H9 (cell line): ENCODE measurements at regions not wholly inside any gene's neighbourhood (a gene's known extent, or its start where the extent isn't known, plus 50 kb on each side); places are given as distances from the start of the nearest gene placed in this dataset.

ENCODE experiments used
- DNase-seq: peaks from one replicate; pipeline ENCODE4 v3.0.0-alpha.2; 2017
- H2AFZ ChIP-seq: one replicate; pipeline ENCODE4 v1.6.1; 2013; ENCODE audit warnings: mild to moderate bottlenecking, low read length, control low read depth, moderate library complexity
- H2AK5ac ChIP-seq: 2 replicates; pipeline ENCODE4 v1.6.1; 2013; ENCODE audit warnings: low read length, control low read depth, mixed read lengths; ENCODE audit not compliant: insufficient read length
- H2BK120ac ChIP-seq: one replicate; pipeline ENCODE4 v1.6.1; 2013; ENCODE audit warnings: low read depth, mild to moderate bottlenecking, low read length, control low read depth, inconsistent platforms; ENCODE audit not compliant: poor library complexity, severe bottlenecking
- H2BK12ac ChIP-seq: 2 replicates; pipeline ENCODE4 v1.6.1; 2013; ENCODE audit warnings: low read length, control low read depth, mixed read lengths, low read depth; ENCODE audit not compliant: insufficient read length
- H2BK15ac ChIP-seq: 2 replicates; pipeline ENCODE4 v1.6.1; 2013; ENCODE audit warnings: low read depth, low read length, control low read depth
- H2BK20ac ChIP-seq: one replicate; pipeline ENCODE4 v1.6.1; 2013; ENCODE audit warnings: low read depth, mild to moderate bottlenecking, low read length, control low read depth, inconsistent platforms; ENCODE audit not compliant: poor library complexity, severe bottlenecking
- H2BK5ac ChIP-seq: 2 replicates; pipeline ENCODE4 v1.6.1; 2013; ENCODE audit warnings: low read length, control low read depth, mixed read lengths; ENCODE audit not compliant: insufficient read length
- H3K14ac ChIP-seq: 2 replicates; pipeline ENCODE4 v1.6.1; 2013; ENCODE audit warnings: low read length, control low read depth; ENCODE audit not compliant: insufficient read depth
- H3K18ac ChIP-seq: 2 replicates; pipeline ENCODE4 v1.6.1; 2013; ENCODE audit warnings: low read depth, mild to moderate bottlenecking, mixed read lengths, low read length, control low read depth; ENCODE audit not compliant: insufficient read length
- H3K23ac ChIP-seq: 2 replicates; pipeline ENCODE4 v1.6.1; 2013; ENCODE audit warnings: low read length, control low read depth, mixed read lengths, low read depth; ENCODE audit not compliant: insufficient read length
- H3K23me2 ChIP-seq: 2 replicates; pipeline ENCODE4 v1.6.1; 2013; ENCODE audit warnings: low read depth, mild to moderate bottlenecking, mixed read lengths, low read length, control low read depth; ENCODE audit not compliant: insufficient read length, poor library complexity, severe bottlenecking
- H3K27ac ChIP-seq: 2 replicates; pipeline ENCODE4 v1.5.1; 2013; ENCODE audit warnings: low read length, control low read depth, mixed read lengths, low read depth; ENCODE audit not compliant: insufficient read length
- H3K27me3 ChIP-seq: 2 replicates; pipeline ENCODE4 v1.6.1; 2013; ENCODE audit warnings: low read length, control low read depth, inconsistent platforms; ENCODE audit not compliant: insufficient read depth
- H3K4ac ChIP-seq: 2 replicates; pipeline ENCODE4 v1.6.1; 2013; ENCODE audit warnings: low read depth, mild to moderate bottlenecking, control low read depth, inconsistent platforms, low read length, moderate library complexity
- H3K4me1 ChIP-seq: 2 replicates; pipeline ENCODE4 v1.6.1; 2013; ENCODE audit warnings: low read length, control low read depth, inconsistent platforms; ENCODE audit not compliant: insufficient read depth
- H3K4me2 ChIP-seq: 2 replicates; pipeline ENCODE4 v1.6.1; 2013; ENCODE audit warnings: low read length, control low read depth, mixed read lengths; ENCODE audit not compliant: insufficient read length, insufficient read depth
- H3K56ac ChIP-seq: 2 replicates; pipeline ENCODE4 v1.6.1; 2013; ENCODE audit warnings: low read depth, mild to moderate bottlenecking, mixed read lengths, low read length, control low read depth; ENCODE audit not compliant: insufficient read length
- H3K79me1 ChIP-seq: 2 replicates; pipeline ENCODE4 v1.6.1; 2013; ENCODE audit warnings: low read depth, mild to moderate bottlenecking, moderate library complexity, low read length, control low read depth, inconsistent platforms; ENCODE audit not compliant: insufficient read depth, poor library complexity, severe bottlenecking
- H3K79me2 ChIP-seq: 2 replicates; pipeline ENCODE4 v1.6.1; 2013; ENCODE audit warnings: low read length, control low read depth, inconsistent platforms; ENCODE audit not compliant: insufficient read depth
- H3K9ac ChIP-seq: 2 replicates; pipeline ENCODE4 v1.6.1; 2013; ENCODE audit warnings: low read length, control low read depth, mixed read lengths; ENCODE audit not compliant: insufficient read length; ENCODE audit errors: extremely low read depth
- H3K9me3 ChIP-seq: one replicate; pipeline ENCODE4 v1.6.1; 2013; ENCODE audit warnings: low read depth, low read length, inconsistent platforms; ENCODE audit not compliant: control insufficient read depth
- H3T11ph ChIP-seq: one replicate; pipeline ENCODE4 v1.6.1; 2013; ENCODE audit warnings: mild to moderate bottlenecking, low read length, control low read depth, inconsistent platforms
- H4K20me1 ChIP-seq: one replicate; pipeline ENCODE4 v1.6.1; 2013; ENCODE audit not compliant: control insufficient read depth, insufficient read length, insufficient read depth
- H4K5ac ChIP-seq: 2 replicates; pipeline ENCODE4 v1.6.1; 2013; ENCODE audit warnings: low read depth, mild to moderate bottlenecking, mixed read lengths, low read length, control low read depth; ENCODE audit not compliant: insufficient read length
- H4K8ac ChIP-seq: replicated peaks from 2 replicates; pipeline ENCODE4 v1.6.1; 2013; ENCODE audit warnings: low read length, control low read depth, mixed read lengths, low read depth; ENCODE audit not compliant: insufficient read length
- H4K91ac ChIP-seq: 2 replicates; pipeline ENCODE4 v1.6.1; 2013; ENCODE audit warnings: low read depth, mild to moderate bottlenecking, moderate library complexity, mixed read lengths, low read length, control low read depth; ENCODE audit not compliant: insufficient read length
- H3K27ac Mint-ChIP-seq, 3 experiments: 2 replicates in 2 of 3; 3 replicates in 1 of 3; pipeline ENCODE4 v1.8.0; 2020 to 2021; ENCODE audit warnings: mixed read lengths in 3 of 3, mild to moderate bottlenecking in 1 of 3, moderate library complexity in 1 of 3
- H3K27me3 Mint-ChIP-seq: 2 replicates; pipeline ENCODE4 v1.8.0; 2021; ENCODE audit warnings: low read depth, mild to moderate bottlenecking, moderate library complexity, mixed read lengths
- H3K36me3 Mint-ChIP-seq, 3 experiments: 2 replicates in 2 of 3; 3 replicates in 1 of 3; pipeline ENCODE4 v1.8.0; 2020 to 2021; ENCODE audit warnings: low read depth in 3 of 3, mixed read lengths in 3 of 3; ENCODE audit not compliant: insufficient read depth in 1 of 3
- H3K4me1 Mint-ChIP-seq, 2 experiments: 2 replicates each; pipeline ENCODE4 v1.8.0; 2020; ENCODE audit warnings: mixed read lengths in 2 of 2
- H3K4me3 Mint-ChIP-seq, 2 experiments: 2 replicates in 1 of 2; 3 replicates in 1 of 2; pipeline ENCODE4 v1.8.0; 2020 to 2021; ENCODE audit warnings: mild to moderate bottlenecking in 2 of 2, mixed read lengths in 2 of 2, moderate library complexity in 1 of 2
- H3K9me3 Mint-ChIP-seq, 2 experiments: 2 replicates in 1 of 2; 3 replicates in 1 of 2; pipeline ENCODE4 v1.8.0; 2020; ENCODE audit warnings: mild to moderate bottlenecking in 2 of 2, mixed read lengths in 2 of 2, moderate library complexity in 1 of 2
- CTCF ChIP-seq: fragments of 200-600 bp; sonication (generic); conservative IDR thresholded peaks from 3 replicates; pipeline ENCODE4 v1.8.0; 2021; ENCODE audit warnings: antibody characterized with exemption, mild to moderate bottlenecking
- WGBS: extraction: QIAGEN DNeasy Blood & Tissue Kit; methylation state at CpG from one replicate; pipeline ENCODE4 v1.1.7; 2013; ENCODE audit warnings: missing lambda C conversion rate, low lambda C conversion rate, mixed read lengths; ENCODE audit not compliant: insufficient read length; ENCODE audit errors: extremely low coverage; 5-methylcytosine and 5-hydroxymethylcytosine counted together

- no peaks in the 10 kb centered on the region; the same call in 1 of the 2 replicates for H3K27me3 Mint-ChIP-seq
- WGBS, result no CpG with 5 or more reads among the region's 2 CpGs
- peaks cover 6 to 18% (median 17%) of the 10 kb centered on the region in 3 experiments for H3K36me3 Mint-ChIP-seq
- H3K27me3 ChIP-seq, result no peaks in the 10 kb centered on the region
- H2AFZ ChIP-seq, result no peak overlapping the region
- H3K9me3 Mint-ChIP-seq, result peaks cover 14 to 16% of the 10 kb centered on the region in 2 experiments
- no peak overlapping the region for H3K4me3 Mint-ChIP-seq
- no peaks in the 10 kb centered on the region for H3K4me1 ChIP-seq
- H3K4ac ChIP-seq, result no peak overlapping the region
- H3T11ph ChIP-seq, result no peak overlapping the region
- H2AK5ac ChIP-seq, result no peak overlapping the region
- TF ChIP-seq CTCF, result no peak
- no peak overlapping the region for H3K56ac ChIP-seq
- no peaks in the 10 kb centered on the region for H3K79me2 ChIP-seq
- H2BK120ac ChIP-seq, result no peak overlapping the region
- no peak for DNase-seq
- H3K9me3 ChIP-seq, result peaks cover 15% of the 10 kb centered on the region
- H4K20me1 ChIP-seq, result no peaks in the 10 kb centered on the region
- H3K4me1 Mint-ChIP-seq, result peaks cover 16 to 29% of the 10 kb centered on the region in 2 experiments
- no peak overlapping the region for H2BK15ac ChIP-seq
- H3K23ac ChIP-seq, result no peak overlapping the region
- no peak overlapping the region for H3K4me2 ChIP-seq
- no peaks in the 10 kb centered on the region for H3K23me2 ChIP-seq
- no peak overlapping the region for H3K9ac ChIP-seq
- no peak overlapping the region for H3K18ac ChIP-seq
- H3K14ac ChIP-seq, result no peak overlapping the region
- no peak overlapping the region for H2BK12ac ChIP-seq
- H4K5ac ChIP-seq, result no peak overlapping the region
- H3K27ac Mint-ChIP-seq, result peak overlapping the region; percentile 19 to 65 (median 47); a peak in 3 of 7 replicates
- H2BK20ac ChIP-seq, result no peak overlapping the region
- H3K79me1 ChIP-seq, result no peaks in the 10 kb centered on the region
- H4K91ac ChIP-seq, result no peak overlapping the region
- no peak overlapping the region for H4K8ac ChIP-seq
- H3K27ac ChIP-seq, result no peak overlapping the region
- no peak overlapping the region for H2BK5ac ChIP-seq
These were observed 188.5 kb downstream of the SPRY1 start for GRCh38 chr4:123585111-123585510.
